ENCODE measurements at regions not wholly inside any gene's neighbourhood (a gene's known extent, or its start where the extent isn't known, plus 50 kb on each side); places are given as distances from the start of the nearest gene placed in this dataset.

DNA sequence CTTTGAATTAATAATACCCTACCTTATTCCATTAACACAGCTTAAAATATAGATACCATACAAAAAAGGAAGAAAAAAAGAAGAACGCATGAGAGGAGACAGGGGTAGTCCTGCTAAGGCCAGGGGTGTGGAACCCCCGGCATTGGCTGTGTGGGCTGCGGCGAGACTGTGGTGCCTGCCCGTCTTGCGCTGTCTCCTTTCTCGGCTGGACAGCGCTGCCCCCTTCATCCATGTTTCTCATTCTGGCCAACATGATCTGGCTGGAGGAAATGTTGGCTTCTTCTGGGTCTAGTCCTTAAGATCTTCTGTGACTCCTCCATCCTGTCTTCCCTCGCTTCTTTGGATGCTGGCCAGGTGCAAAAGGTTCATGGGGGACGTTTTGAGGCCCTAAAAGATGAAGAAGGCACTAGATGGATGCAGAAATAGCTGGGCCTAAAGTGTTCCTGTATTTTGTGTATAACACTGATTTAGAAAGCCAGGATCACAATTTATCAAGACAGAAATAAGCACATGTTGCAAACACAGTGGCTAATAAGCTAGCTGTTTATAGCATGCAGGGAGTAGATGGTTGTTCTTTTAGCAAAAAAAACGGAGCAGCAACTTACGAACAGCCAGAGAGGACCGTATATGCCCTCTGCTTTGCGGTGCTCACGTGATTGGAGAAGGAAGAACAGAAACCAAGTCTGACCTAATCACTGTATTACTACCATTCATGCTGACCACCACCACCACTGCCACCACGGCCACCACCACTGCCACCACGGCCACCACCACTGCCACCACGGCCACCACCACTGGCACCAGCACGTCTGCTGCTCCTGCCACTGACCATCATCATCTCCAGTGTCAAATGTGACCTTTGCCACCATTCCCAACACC, 71.7 kb upstream of the ASB18 start:
- no peaks in the 10 kb centered on the region for H4K20me1 ChIP-seq (ENCODE audit: low read depth, low read length)
- no peaks in the 10 kb centered on the region for H3K79me2 ChIP-seq (ENCODE audit: insufficient read depth, low read length)
- H3K9me2 ChIP-seq (replicated peaks; ENCODE audit: insufficient read depth, low read length), result no peaks in the 10 kb centered on the region
- H3F3A ChIP-seq (ENCODE audit: insufficient read depth), result no peaks in the 10 kb centered on the region
- H3K36me3 ChIP-seq (ENCODE audit: low read length), result no peaks in the 10 kb centered on the region
- no peak overlapping the region for H3K4me2 ChIP-seq (ENCODE audit: low read depth, low read length, poor library complexity, severe bottlenecking)
- no peak overlapping the region for H3K27ac ChIP-seq (ENCODE audit: low read depth, low read length)
- no peaks in the 10 kb centered on the region for H3K27me3 ChIP-seq (ENCODE audit: low read length)
- H3K9me3 ChIP-seq (ENCODE audit: insufficient read depth, low read length), result no peaks in the 10 kb centered on the region
- H2AFZ ChIP-seq (ENCODE audit: low read depth, low read length, severe bottlenecking), result no peak overlapping the region
- H3K4me3 ChIP-seq (ENCODE audit: insufficient read depth, low read length, poor library complexity, severe bottlenecking), result no peak overlapping the region
- TF ChIP-seq, protein P1, sequence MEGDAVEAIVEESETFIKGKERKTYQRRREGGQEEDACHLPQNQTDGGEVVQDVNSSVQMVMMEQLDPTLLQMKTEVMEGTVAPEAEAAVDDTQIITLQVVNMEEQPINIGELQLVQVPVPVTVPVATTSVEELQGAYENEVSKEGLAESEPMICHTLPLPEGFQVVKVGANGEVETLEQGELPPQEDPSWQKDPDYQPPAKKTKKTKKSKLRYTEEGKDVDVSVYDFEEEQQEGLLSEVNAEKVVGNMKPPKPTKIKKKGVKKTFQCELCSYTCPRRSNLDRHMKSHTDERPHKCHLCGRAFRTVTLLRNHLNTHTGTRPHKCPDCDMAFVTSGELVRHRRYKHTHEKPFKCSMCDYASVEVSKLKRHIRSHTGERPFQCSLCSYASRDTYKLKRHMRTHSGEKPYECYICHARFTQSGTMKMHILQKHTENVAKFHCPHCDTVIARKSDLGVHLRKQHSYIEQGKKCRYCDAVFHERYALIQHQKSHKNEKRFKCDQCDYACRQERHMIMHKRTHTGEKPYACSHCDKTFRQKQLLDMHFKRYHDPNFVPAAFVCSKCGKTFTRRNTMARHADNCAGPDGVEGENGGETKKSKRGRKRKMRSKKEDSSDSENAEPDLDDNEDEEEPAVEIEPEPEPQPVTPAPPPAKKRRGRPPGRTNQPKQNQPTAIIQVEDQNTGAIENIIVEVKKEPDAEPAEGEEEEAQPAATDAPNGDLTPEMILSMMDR (IDR thresholded peaks at IDR 0.05; ENCODE audit: insufficient read depth, low read length, poor library complexity, severe bottlenecking), result no peak
- no peak overlapping the region for H3K9ac ChIP-seq (ENCODE audit: low read length)

DNA sequence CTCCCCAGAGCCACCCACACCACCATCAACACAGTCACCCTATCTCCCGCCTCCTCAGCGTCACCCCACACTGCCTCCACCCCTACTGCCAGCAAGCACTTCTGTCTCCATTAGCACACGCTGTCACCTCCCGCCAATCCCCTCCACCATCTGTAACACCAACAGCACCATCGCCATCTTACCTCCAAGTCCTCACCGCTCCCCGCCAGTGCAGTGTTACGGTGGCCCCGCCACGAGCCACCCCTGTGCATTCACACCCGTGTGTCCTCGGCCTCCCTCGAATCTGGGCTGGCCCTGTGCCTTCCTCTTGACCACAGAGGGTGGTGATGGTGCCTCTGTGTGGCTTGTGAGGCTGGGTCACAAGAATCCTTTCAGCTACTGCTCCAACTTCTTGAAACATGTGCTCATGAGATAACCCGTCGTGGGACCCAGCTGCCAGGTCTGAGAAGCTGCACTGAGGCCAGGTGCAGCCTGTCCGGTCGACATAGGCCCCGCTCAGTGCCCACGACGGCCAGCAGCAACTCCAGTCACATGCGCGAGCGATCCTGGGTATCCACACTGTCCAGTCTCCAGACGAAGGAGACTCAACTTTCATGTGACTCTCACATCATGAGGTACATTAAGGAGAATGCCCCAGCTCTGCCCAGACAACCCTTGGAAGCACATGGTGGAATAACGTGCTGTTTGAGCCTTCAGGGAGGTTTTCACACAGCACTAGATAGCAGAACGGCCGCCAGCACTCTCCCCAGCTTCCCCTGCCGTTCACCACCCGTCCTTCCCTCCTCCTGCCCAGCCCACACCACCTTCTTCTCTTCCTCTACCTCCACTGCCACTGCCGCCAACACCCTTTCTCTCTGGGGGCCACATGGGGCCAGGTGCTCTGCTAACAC, 72.6 kb upstream of the ASB18 start:
- no peaks in the 10 kb centered on the region for H4K20me1 ChIP-seq (ENCODE audit: low read depth, low read length)
- no peaks in the 10 kb centered on the region for H3F3A ChIP-seq (ENCODE audit: insufficient read depth)
- TF ChIP-seq EZH2phosphoT487 (conservative IDR thresholded peaks at IDR 0.05; ENCODE audit: low read length), result no peak
- TF ChIP-seq, protein P1 (IDR thresholded peaks at IDR 0.05; ENCODE audit: insufficient read depth, low read length, poor library complexity, severe bottlenecking), result no peak
- H2AFZ ChIP-seq (ENCODE audit: low read depth, low read length, severe bottlenecking), result no peak overlapping the region
- no peak overlapping the region for H3K27ac ChIP-seq (ENCODE audit: low read depth, low read length)
- no peak overlapping the region for H3K4me3 ChIP-seq (ENCODE audit: insufficient read depth, low read length, poor library complexity, severe bottlenecking)
- H3K9me3 ChIP-seq (ENCODE audit: insufficient read depth, low read length), result no peaks in the 10 kb centered on the region
- no peaks in the 10 kb centered on the region for H3K27me3 ChIP-seq (ENCODE audit: low read length)
- H3K4me2 ChIP-seq (ENCODE audit: low read depth, low read length, poor library complexity, severe bottlenecking), result no peak overlapping the region
- H3K79me2 ChIP-seq (ENCODE audit: insufficient read depth, low read length), result no peaks in the 10 kb centered on the region
- no peak overlapping the region for H3K9ac ChIP-seq (ENCODE audit: low read length)
- H3K9me2 ChIP-seq (replicated peaks; ENCODE audit: insufficient read depth, low read length), result no peaks in the 10 kb centered on the region
- H3K36me3 ChIP-seq (ENCODE audit: low read length), result no peaks in the 10 kb centered on the region

DNA sequence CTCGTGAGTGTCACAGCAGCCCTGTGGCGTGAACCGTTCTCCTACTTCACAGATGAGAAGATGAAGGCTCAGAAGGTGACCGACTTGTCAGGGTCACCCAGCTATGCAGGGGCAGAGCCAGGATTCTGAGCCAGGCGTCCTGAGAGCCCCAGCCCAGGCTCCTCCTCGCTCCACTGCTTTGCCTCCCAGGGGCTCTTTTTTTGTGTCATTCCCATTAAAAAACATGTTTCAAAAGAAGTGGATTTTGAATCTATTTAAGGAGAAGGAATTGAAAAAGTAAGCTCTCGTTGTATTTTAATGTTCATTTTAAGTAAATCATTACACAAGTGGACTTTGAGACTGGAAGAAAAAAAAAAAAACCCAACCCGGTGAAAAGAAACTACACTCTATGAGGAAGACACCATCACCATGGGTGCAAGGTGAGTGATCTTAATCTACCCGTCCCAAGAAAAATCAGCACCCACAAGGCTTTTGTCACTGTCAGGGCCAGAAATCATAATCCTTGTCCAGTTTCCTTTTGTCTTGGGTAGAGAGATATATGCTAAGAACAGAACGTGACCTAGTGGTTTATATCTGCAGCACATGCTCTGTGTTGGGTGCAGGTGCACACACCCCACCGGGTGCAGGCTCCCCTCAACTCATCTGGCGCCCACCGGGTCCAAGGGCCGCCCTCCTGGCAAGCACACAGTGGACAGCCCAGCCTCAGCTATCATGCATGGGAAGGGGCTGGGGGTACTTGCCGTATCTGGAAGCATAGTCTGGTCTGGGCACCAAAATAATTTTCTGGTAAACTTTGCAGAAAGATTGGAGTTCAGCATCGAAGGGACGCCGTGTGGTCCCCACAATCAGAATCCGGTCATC, 73.5 kb upstream of the ASB18 start:
- Histone ChIP-seq H3K79me2 (ENCODE audit: insufficient read depth, low read length) (no peaks in the 10 kb centered on the region), H2AFZ (ENCODE audit: low read depth, low read length, severe bottlenecking) (no peak overlapping the region), H3K4me2 (ENCODE audit: low read depth, low read length, poor library complexity, severe bottlenecking) (no peak overlapping the region), H3K27ac (ENCODE audit: low read depth, low read length) (no peak overlapping the region), H3K9ac (ENCODE audit: low read length) (no peak overlapping the region), H3K9me3 (ENCODE audit: insufficient read depth, low read length) (no peaks in the 10 kb centered on the region), H3K4me3 (ENCODE audit: insufficient read depth, low read length, poor library complexity, severe bottlenecking) (no peak overlapping the region), H4K20me1 (ENCODE audit: low read depth, low read length) (no peaks in the 10 kb centered on the region), H3F3A (ENCODE audit: insufficient read depth) (no peaks in the 10 kb centered on the region), H3K27me3 (ENCODE audit: low read length) (no peaks in the 10 kb centered on the region), H3K36me3 (ENCODE audit: low read length) (no peaks in the 10 kb centered on the region), H3K9me2 (replicated peaks; ENCODE audit: insufficient read depth, low read length) (no peaks in the 10 kb centered on the region)
- no peak for TF ChIP-seq EZH2phosphoT487 (conservative IDR thresholded peaks at IDR 0.05; ENCODE audit: low read length)
- TF ChIP-seq, protein P1 (IDR thresholded peaks at IDR 0.05; ENCODE audit: insufficient read depth, low read length, poor library complexity, severe bottlenecking), result no peak
